NCI-H1048 (cell line): ENCODE measurements at regions not wholly inside any gene's neighbourhood (a gene's known extent, or its start where the extent isn't known, plus 50 kb on each side); places are given as distances from the start of the nearest gene placed in this dataset.
A peak's percentile ranks its signal among the peaks of the same experiment; 100 is the strongest.

ENCODE experiments used
- DNase-seq: peaks from one replicate; lab custom pipeline; 2025; lab: John Stamatoyannopoulos, UW

- DNase-seq = no peak
Measured at GRCh38 chr4:156710365-156711192, 261.0 kb downstream of the PDGFC start.

GRCh38 chr4:156705311-156705710 lies 266.3 kb downstream of the PDGFC start:
- no peak for DNase-seq

- peak; percentile 80 for DNase-seq
Measured at GRCh38 chr4:156695163-156695562, 276.4 kb downstream of the PDGFC start.

- no peak for DNase-seq
Measured at GRCh38 chr4:156694413-156694812, 277.2 kb downstream of the PDGFC start.

- DNase-seq = no peak
Measured at GRCh38 chr4:156693557-156693956, 278.0 kb downstream of the PDGFC start.

GRCh38 chr4:156692016-156692415 lies 279.6 kb downstream of the PDGFC start:
- DNase-seq = no peak

GRCh38 chr4:156690572-156690971 lies 281.0 kb downstream of the PDGFC start:
- no peak for DNase-seq

- no peak for DNase-seq
Measured at GRCh38 chr4:156686120-156686519, 285.5 kb downstream of the PDGFC start.

- no peak for DNase-seq
Measured at GRCh38 chr4:156685308-156685707, 286.3 kb downstream of the PDGFC start.

- DNase-seq = no peak
Measured at GRCh38 chr4:156677656-156678055, 293.9 kb downstream of the PDGFC start.

GRCh38 chr4:156677131-156677531 lies 294.5 kb downstream of the PDGFC start:
- no peak for DNase-seq

- DNase-seq = no peak
Measured at GRCh38 chr4:156676116-156676851, 295.3 kb downstream of the PDGFC start.

- DNase-seq = no peak
Measured at GRCh38 chr4:156673483-156673882, 298.1 kb downstream of the PDGFC start.

GRCh38 chr4:156672492-156673305 lies 298.9 kb downstream of the PDGFC start:
- DNase-seq = no peak

GRCh38 chr4:156665780-156666366 lies 305.7 kb downstream of the PDGFC start:
- no peak for DNase-seq

GRCh38 chr4:156663663-156664062 lies 307.9 kb downstream of the PDGFC start:
- DNase-seq = no peak

- DNase-seq = no peak
Measured at GRCh38 chr4:156662921-156663320, 308.7 kb downstream of the PDGFC start.

- no peak for DNase-seq
Measured at GRCh38 chr4:156661555-156661954, 310.0 kb downstream of the PDGFC start.

- DNase-seq = no peak
Measured at GRCh38 chr4:156660465-156660864, 311.1 kb downstream of the PDGFC start.

- DNase-seq = no peak
Measured at GRCh38 chr4:156659983-156660382, 311.6 kb downstream of the PDGFC start.

- DNase-seq = no peak
Measured at GRCh38 chr4:156659570-156659969, 312.0 kb downstream of the PDGFC start.

- no peak for DNase-seq
Measured at GRCh38 chr4:156656896-156657295, 314.7 kb downstream of the PDGFC start.
